ENCODE measurements at regions not wholly inside any gene's neighbourhood (a gene's known extent, or its start where the extent isn't known, plus 50 kb on each side); places are given as distances from the start of the nearest gene placed in this dataset.

- DNase-seq, result no peak
Observed at GRCh38 chr5:33261747-33262146, 179.0 kb upstream of the TARS1 start.

- no peak for DNase-seq
Observed at GRCh38 chr5:33267801-33268200, 173.0 kb upstream of the TARS1 start.

- DNase-seq, result no peak
Observed at GRCh38 chr5:33268374-33268773, 172.4 kb upstream of the TARS1 start.

GRCh38 chr5:33270671-33271070 is 170.1 kb upstream of the TARS1 start:
- DNase-seq, result no peak

GRCh38 chr5:33271606-33272005 is 169.2 kb upstream of the TARS1 start:
- DNase-seq, result no peak

- no peak for DNase-seq
Observed at GRCh38 chr5:33272288-33272687, 168.5 kb upstream of the TARS1 start.

- DNase-seq, result no peak
Observed at GRCh38 chr5:33273985-33274384, 166.8 kb upstream of the TARS1 start.

GRCh38 chr5:33275391-33275790 is 165.4 kb upstream of the TARS1 start:
- DNase-seq, result no peak

GRCh38 chr5:33275921-33276627 is 164.7 kb upstream of the TARS1 start:
- DNase-seq, result no peak

- no peak for DNase-seq
Observed at GRCh38 chr5:33276628-33276950, 164.2 kb upstream of the TARS1 start.

GRCh38 chr5:33277061-33277650 is 163.6 kb upstream of the TARS1 start:
- DNase-seq, result no peak

GRCh38 chr5:33281431-33281843 is 159.3 kb upstream of the TARS1 start:
- DNase-seq, result no peak

- DNase-seq, result no peak
Observed at GRCh38 chr5:33282157-33282556, 158.6 kb upstream of the TARS1 start.

GRCh38 chr5:33282696-33283095 is 158.1 kb upstream of the TARS1 start:
- DNase-seq, result no peak

GRCh38 chr5:33283243-33283642 is 157.5 kb upstream of the TARS1 start:
- no peak for DNase-seq

GRCh38 chr5:33284681-33285080 is 156.1 kb upstream of the TARS1 start:
- DNase-seq, result no peak

- DNase-seq, result no peak
Observed at GRCh38 chr5:33287242-33287641, 153.5 kb upstream of the TARS1 start.

- DNase-seq, result no peak
Observed at GRCh38 chr5:33291216-33292000, 149.4 kb upstream of the TARS1 start.

- DNase-seq, result no peak
Observed at GRCh38 chr5:33297760-33298216, 143.0 kb upstream of the TARS1 start.

- DNase-seq, result peak; percentile 17
Observed at GRCh38 chr5:33299621-33300208, 141.1 kb upstream of the TARS1 start.

- DNase-seq, result no peak
Observed at GRCh38 chr5:33300209-33300742, 140.5 kb upstream of the TARS1 start.

- DNase-seq, result no peak
Observed at GRCh38 chr5:33303579-33304095, 137.1 kb upstream of the TARS1 start.

GRCh38 chr5:33304601-33305000 is 136.2 kb upstream of the TARS1 start:
- no peak for DNase-seq
